H1 (cell line): ENCODE measurements at regions not wholly inside any gene's neighbourhood (a gene's known extent, or its start where the extent isn't known, plus 50 kb on each side); places are given as distances from the start of the nearest gene placed in this dataset.

ENCODE experiments used
- CTCF ChIA-PET: fragments of 300-600 bp; sonication (Branson Sonifier 250); formaldehyde crosslinking; loops from one replicate; lab custom pipeline; 2021; ENCODE audit not compliant: partially characterized antibody; lab: Charles Lee
- POLR2A ChIA-PET: fragments of 300-600 bp; sonication (Branson Sonifier 250); formaldehyde crosslinking; loops from one replicate; lab custom pipeline; 2021; ENCODE audit warnings: inconsistent platforms; ENCODE audit not compliant: partially characterized antibody; lab: Charles Lee
- DNase-seq, 2 experiments: peaks; one replicate each; pipeline versions ENCODE4 v3.0.0 to v3.0.0-alpha.2; 2010 to 2022; ENCODE audit warnings: low spot score in 2 of 2, low read depth in 1 of 2, mixed read lengths in 1 of 2
- FAIRE-seq: peaks from 2 replicates; lab custom pipeline; 2011; peaks lifted over from hg19 to GRCh38; lab: Jason Lieb, UNC
- H2AFZ ChIP-seq: 2 replicates; pipeline ENCODE4 v1.8.1; 2012; ENCODE audit warnings: low read length, inconsistent platforms
- H2AK5ac ChIP-seq: 2 replicates; pipeline ENCODE4 v1.6.1; 2013; ENCODE audit warnings: low read depth, low read length
- H2BK120ac ChIP-seq: replicated peaks from 2 replicates; pipeline ENCODE3; 2013; ENCODE audit warnings: low read depth, low read length, inconsistent platforms
- H2BK12ac ChIP-seq: 2 replicates; pipeline ENCODE4 v1.6.1; 2013; ENCODE audit warnings: low read depth, low read length
- H2BK15ac ChIP-seq: 2 replicates; pipeline ENCODE4 v1.6.1; 2013; ENCODE audit warnings: low read length
- H2BK20ac ChIP-seq: 2 replicates; pipeline ENCODE4 v1.6.1; 2013; ENCODE audit warnings: low read length
- H2BK5ac ChIP-seq: 2 replicates; pipeline ENCODE4 v1.6.1; 2013; ENCODE audit warnings: low read depth, low read length
- H3K14ac ChIP-seq: 2 replicates; pipeline ENCODE4 v1.6.1; 2013; ENCODE audit warnings: inconsistent platforms; ENCODE audit not compliant: insufficient read length
- H3K18ac ChIP-seq: 2 replicates; pipeline ENCODE4 v1.6.1; 2013; ENCODE audit warnings: low read length; ENCODE audit errors: extremely low read depth
- H3K23ac ChIP-seq: 2 replicates; pipeline ENCODE4 v1.6.1; 2013; ENCODE audit warnings: inconsistent platforms; ENCODE audit not compliant: insufficient read length
- H3K23me2 ChIP-seq: 2 replicates; pipeline ENCODE4 v1.6.1; 2013; ENCODE audit warnings: low read depth, low read length
- H3K27ac ChIP-seq: 2 replicates; pipeline ENCODE4 v1.6.1; 2011; ENCODE audit warnings: low read depth, low read length, inconsistent platforms
- H3K27me3 ChIP-seq, 4 experiments: replicated peaks in 1 of 4; 1 replicate in 1 of 4; 2 replicates in 3 of 4; pipeline versions ENCODE4 v1.6.1 to v1.8.1; 2011 to 2013; ENCODE audit warnings: low read length in 3 of 4, mild to moderate bottlenecking in 3 of 4, inconsistent platforms in 2 of 4, mixed read lengths in 2 of 4, moderate library complexity in 1 of 4; ENCODE audit not compliant: control insufficient read depth in 3 of 4, insufficient read depth in 3 of 4; ENCODE audit errors: extremely low read depth in 1 of 4
- H3K36me3 ChIP-seq, 4 experiments: 2 replicates each; pipeline versions ENCODE4 v1.6.1 to v1.8.1; 2011 to 2013; ENCODE audit warnings: mild to moderate bottlenecking in 4 of 4, low read length in 3 of 4, moderate library complexity in 2 of 4, control low read depth in 1 of 4, inconsistent platforms in 1 of 4; ENCODE audit not compliant: insufficient read depth in 4 of 4, control insufficient read depth in 2 of 4
- H3K4ac ChIP-seq: replicated peaks from 2 replicates; pipeline ENCODE3; 2013; ENCODE audit warnings: low read length, low read depth, mixed read lengths, inconsistent platforms; ENCODE audit not compliant: insufficient read length
- H3K4me1 ChIP-seq, 4 experiments: replicated peaks in 1 of 4; 1 replicate in 1 of 4; 2 replicates in 3 of 4; pipeline versions ENCODE4 v1.6.1 to v1.8.1; 2011 to 2013; ENCODE audit warnings: low read length in 3 of 4, inconsistent platforms in 2 of 4, mixed read lengths in 1 of 4; ENCODE audit not compliant: insufficient read depth in 4 of 4, control insufficient read depth in 3 of 4
- H3K4me2 ChIP-seq, 2 experiments: 2 replicates each; pipeline versions ENCODE4 v1.6.1 to v1.8.1; 2011 to 2013; ENCODE audit warnings: low read depth in 2 of 2, low read length in 2 of 2, control low read depth in 1 of 2, inconsistent platforms in 1 of 2, mild to moderate bottlenecking in 1 of 2; ENCODE audit not compliant: insufficient read depth in 1 of 2
- H3K4me3 ChIP-seq, 4 experiments: fragments of 200-600, 300-600 bp in 1 of 4; sonication (generic), shearing (Covaris generic), sonication (Bioruptor Twin) in 1 of 4; 2 replicates each; pipeline versions ENCODE4 v1.5.1 to v1.8.1; 2011 to 2016; ENCODE audit warnings: low read length in 4 of 4, low read depth in 3 of 4, control low read depth in 2 of 4, inconsistent platforms in 2 of 4, mild to moderate bottlenecking in 2 of 4, mixed read lengths in 1 of 4, moderate library complexity in 1 of 4; ENCODE audit not compliant: insufficient read depth in 2 of 4; ENCODE audit errors: extremely low read depth in 1 of 4
- H3K56ac ChIP-seq: replicated peaks from 2 replicates; pipeline ENCODE3; 2013; ENCODE audit warnings: low read depth, mild to moderate bottlenecking, mixed read lengths, low read length, inconsistent platforms; ENCODE audit not compliant: insufficient read length
- H3K79me1 ChIP-seq: 2 replicates; pipeline ENCODE4 v1.6.1; 2013; ENCODE audit warnings: low read depth, low read length, control low read depth
- H3K79me2 ChIP-seq, 2 experiments: 2 replicates each; pipeline versions ENCODE4 v1.6.1 to v1.8.1; 2012 to 2013; ENCODE audit warnings: low read length in 2 of 2, mild to moderate bottlenecking in 2 of 2, inconsistent platforms in 1 of 2; ENCODE audit not compliant: insufficient read depth in 2 of 2, control insufficient read depth in 1 of 2
- H3K9ac ChIP-seq, 4 experiments: replicated peaks in 1 of 4; 1 replicate in 1 of 4; 2 replicates in 3 of 4; pipeline versions ENCODE4 v1.6.1 to v1.8.1; 2011 to 2013; ENCODE audit warnings: low read depth in 3 of 4, low read length in 3 of 4, control low read depth in 2 of 4, mild to moderate bottlenecking in 2 of 4, moderate library complexity in 2 of 4, inconsistent platforms in 1 of 4; ENCODE audit errors: extremely low read depth in 1 of 4
- H3K9me3 ChIP-seq, 2 experiments: 2 replicates each; pipeline versions ENCODE4 v1.6.1 to v1.8.1; 2012 to 2013; ENCODE audit warnings: mild to moderate bottlenecking in 2 of 2, moderate library complexity in 2 of 2, control low read depth in 1 of 2, inconsistent platforms in 1 of 2, low read depth in 1 of 2, low read length in 1 of 2, mixed read lengths in 1 of 2; ENCODE audit not compliant: insufficient read depth in 2 of 2
- H4K20me1 ChIP-seq, 2 experiments: replicated peaks in 1 of 2; 2 replicates each; pipeline versions ENCODE3 to v1.8.1; 2011 to 2013; ENCODE audit warnings: inconsistent platforms in 2 of 2, low read length in 2 of 2, mild to moderate bottlenecking in 1 of 2; ENCODE audit not compliant: insufficient read depth in 2 of 2, control insufficient read depth in 1 of 2
- H4K5ac ChIP-seq: 2 replicates; pipeline ENCODE4 v1.6.1; 2013; ENCODE audit warnings: low read length, low read depth, mixed read lengths, inconsistent platforms; ENCODE audit not compliant: insufficient read length
- H4K8ac ChIP-seq: 2 replicates; pipeline ENCODE4 v1.8.0; 2013; ENCODE audit warnings: mild to moderate bottlenecking, moderate library complexity, low read length, inconsistent platforms; ENCODE audit not compliant: insufficient read depth; ENCODE audit errors: extremely low read depth
- H4K91ac ChIP-seq: replicated peaks from 2 replicates; pipeline ENCODE3; 2013; ENCODE audit warnings: low read length, mixed read lengths, inconsistent platforms; ENCODE audit not compliant: insufficient read length
- ATF2 ChIP-seq: IDR thresholded peaks from 2 replicates; pipeline ENCODE4 v1.6.1; 2012; ENCODE audit warnings: low read length, inconsistent platforms
- CHD2 ChIP-seq: IDR thresholded peaks from 2 replicates; pipeline ENCODE4 v1.6.1; 2012; ENCODE audit warnings: low read length, improper control_type of control experiment
- CTBP2 ChIP-seq: IDR thresholded peaks from 2 replicates; pipeline ENCODE4 v1.7.0; 2011; ENCODE audit warnings: borderline replicate concordance, mild to moderate bottlenecking, moderate library complexity, mixed read lengths, low read length; ENCODE audit not compliant: insufficient read depth, insufficient read length
- KDM5A ChIP-seq: fragments of 200-600 bp; IDR thresholded peaks from 2 replicates; pipeline ENCODE4 v1.7.1; 2012; ENCODE audit warnings: mild to moderate bottlenecking, low read length, inconsistent platforms, mixed read lengths
- SP4 ChIP-seq: IDR thresholded peaks from 2 replicates; pipeline ENCODE4 v1.6.1; 2012; ENCODE audit warnings: low read length, inconsistent platforms
- WGBS, 2 experiments: shearing (Covaris generic) in 1 of 2; methylation state at CpG; one replicate each; pipeline versions ENCODE4 v1.1.6 to v1.1.7; 2013 to 2015; ENCODE audit warnings: low lambda C conversion rate in 2 of 2, mixed read lengths in 2 of 2, inconsistent platforms in 1 of 2, low coverage in 1 of 2, missing lambda C conversion rate in 1 of 2; ENCODE audit not compliant: insufficient replicate concordance in 2 of 2, insufficient coverage in 1 of 2, insufficient read length in 1 of 2; ENCODE audit errors: extremely low coverage in 1 of 2, missing lambda C conversion rate in 1 of 2; 5-methylcytosine and 5-hydroxymethylcytosine counted together

GRCh38 chr5:111996574-111996973 lies 239.6 kb upstream of the NREP start:
- Histone ChIP-seq H3K27ac (no peak overlapping the region), H3K9ac (no peak overlapping the region)
- TF ChIP-seq CHD2 (no peak), ATF2 (no peak), SP4 (no peak), CTBP2 (no peak), KDM5A (no peak)

More at GRCh38 chr5:111996574-111996973, 239.6 kb upstream of the NREP start:
- Histone ChIP-seq H4K5ac (no peak overlapping the region), H3K23me2 (no peaks in the 10 kb centered on the region), H4K91ac (no peak overlapping the region), H3K4ac (no peak overlapping the region), H4K20me1 (no peaks in the 10 kb centered on the region), H2BK15ac (no peak overlapping the region), H4K8ac (no peak overlapping the region), H3K18ac (no peak overlapping the region), H3K4me3 (no peak overlapping the region), H3K4me1 (no peaks in the 10 kb centered on the region), H2AK5ac (no peak overlapping the region), H3K56ac (no peak overlapping the region), H3K23ac (no peak overlapping the region), H3K4me2 (no peak overlapping the region), H3K27me3 (no peaks in the 10 kb centered on the region), H2BK20ac (no peak overlapping the region), H2BK120ac (no peak overlapping the region), H3K9me3 (peaks cover 3 to 8% of the 10 kb centered on the region in 2 experiments; a peak in 3 of 4 replicates), H3K79me2 (no peaks in the 10 kb centered on the region), H3K79me1 (no peaks in the 10 kb centered on the region), H3K36me3 (no peaks in the 10 kb centered on the region), H2AFZ (no peak overlapping the region), H2BK12ac (no peak overlapping the region), H3K14ac (no peak overlapping the region), H2BK5ac (no peak overlapping the region)
- POLR2A ChIA-PET = no interaction called here
- CTCF ChIA-PET = no interaction called here
- 92% methylated on average over 2 of the region's 2 CpGs; no CpG with 5 or more reads in 1 of the 2 experiments for WGBS, 2 experiments
- DNase-seq (no peak), FAIRE-seq (no peak)
